ENCODE measurements at regions not wholly inside any gene's neighbourhood (a gene's known extent, or its start where the extent isn't known, plus 50 kb on each side); places are given as distances from the start of the nearest gene placed in this dataset.

DNA sequence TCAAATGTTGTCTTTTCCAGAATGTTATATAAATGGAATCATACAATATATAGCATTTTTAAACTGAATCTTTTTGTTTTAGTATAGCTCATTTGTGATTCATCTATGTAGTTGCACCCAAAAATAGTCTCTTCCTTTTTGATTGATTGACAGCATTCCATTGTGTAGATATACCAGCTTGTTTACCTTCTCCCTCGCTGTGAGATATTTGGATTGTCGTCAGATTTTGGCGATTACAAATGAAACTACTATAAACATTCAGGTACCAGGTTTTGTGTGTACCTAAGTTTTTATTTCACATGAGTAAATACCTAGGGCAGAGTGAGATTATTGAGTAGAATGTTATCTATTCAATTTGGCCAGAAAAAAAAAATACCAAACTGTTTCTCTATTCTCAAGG is 584.7 kb upstream of the SORCS1 start:
- TF ChIP-seq POLR2A (IDR thresholded peaks at IDR 0.05; ENCODE audit: low read depth, low read length) (no peak), POLR2AphosphoS5 (IDR thresholded peaks at IDR 0.05; ENCODE audit: low read depth, low read length) (no peak), TAF1 (IDR thresholded peaks at IDR 0.05; ENCODE audit: low read depth, low read length) (no peak), SPI1 (IDR thresholded peaks at IDR 0.05; ENCODE audit: low read depth, low read length) (no peak), POU2F2 (IDR thresholded peaks at IDR 0.05; ENCODE audit: low read depth, low read length) (no peak)
